ENCODE measurements at regions not wholly inside any gene's neighbourhood (a gene's known extent, or its start where the extent isn't known, plus 50 kb on each side); places are given as distances from the start of the nearest gene placed in this dataset.

DNA sequence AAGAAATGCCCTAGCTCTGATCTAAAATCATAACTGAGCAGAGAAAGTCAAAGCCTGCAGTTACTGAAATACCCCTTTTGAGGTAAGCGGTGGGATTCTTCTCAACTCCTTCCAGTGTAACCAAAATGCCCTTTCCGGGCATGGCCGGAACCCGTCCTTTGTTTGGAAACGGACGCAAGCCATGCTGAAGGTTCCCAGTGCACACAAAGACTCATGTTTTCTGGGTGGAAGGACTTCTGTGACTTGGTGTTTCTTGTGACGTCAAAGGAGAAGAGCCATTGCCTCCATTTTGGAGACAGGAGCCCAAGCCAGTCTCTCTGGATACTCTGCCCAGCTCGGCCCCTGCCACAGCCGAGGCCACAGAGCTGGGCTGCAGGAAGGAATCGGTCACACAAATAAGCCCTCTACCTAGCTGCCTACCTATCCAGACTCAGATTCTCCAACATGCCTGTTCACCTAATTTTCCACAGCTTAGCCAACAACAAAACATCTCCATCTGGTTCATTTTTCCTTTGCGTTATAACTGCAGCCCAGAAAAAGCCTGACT, 182.8 kb downstream of the TBXT start (continued):
- TF ChIP-seq ZEB2 (tag by site-specific recombination; IDR thresholded peaks at IDR 0.05) (no peak), ZNF366 (tag by site-specific recombination; conservative IDR thresholded peaks at IDR 0.05) (no peak), SCRT2 (tag by site-specific recombination; IDR thresholded peaks at IDR 0.05) (no peak)
- TF ChIP-seq, protein P1, sequence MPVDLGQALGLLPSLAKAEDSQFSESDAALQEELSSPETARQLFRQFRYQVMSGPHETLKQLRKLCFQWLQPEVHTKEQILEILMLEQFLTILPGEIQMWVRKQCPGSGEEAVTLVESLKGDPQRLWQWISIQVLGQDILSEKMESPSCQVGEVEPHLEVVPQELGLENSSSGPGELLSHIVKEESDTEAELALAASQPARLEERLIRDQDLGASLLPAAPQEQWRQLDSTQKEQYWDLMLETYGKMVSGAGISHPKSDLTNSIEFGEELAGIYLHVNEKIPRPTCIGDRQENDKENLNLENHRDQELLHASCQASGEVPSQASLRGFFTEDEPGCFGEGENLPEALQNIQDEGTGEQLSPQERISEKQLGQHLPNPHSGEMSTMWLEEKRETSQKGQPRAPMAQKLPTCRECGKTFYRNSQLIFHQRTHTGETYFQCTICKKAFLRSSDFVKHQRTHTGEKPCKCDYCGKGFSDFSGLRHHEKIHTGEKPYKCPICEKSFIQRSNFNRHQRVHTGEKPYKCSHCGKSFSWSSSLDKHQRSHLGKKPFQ (tag by site-specific recombination; IDR thresholded peaks at IDR 0.05): no peak
- TF ChIP-seq, protein P2, sequence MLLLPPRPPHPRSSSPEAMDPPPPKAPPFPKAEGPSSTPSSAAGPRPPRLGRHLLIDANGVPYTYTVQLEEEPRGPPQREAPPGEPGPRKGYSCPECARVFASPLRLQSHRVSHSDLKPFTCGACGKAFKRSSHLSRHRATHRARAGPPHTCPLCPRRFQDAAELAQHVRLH (tag by site-specific recombination; IDR thresholded peaks at IDR 0.05): no peak

DNA sequence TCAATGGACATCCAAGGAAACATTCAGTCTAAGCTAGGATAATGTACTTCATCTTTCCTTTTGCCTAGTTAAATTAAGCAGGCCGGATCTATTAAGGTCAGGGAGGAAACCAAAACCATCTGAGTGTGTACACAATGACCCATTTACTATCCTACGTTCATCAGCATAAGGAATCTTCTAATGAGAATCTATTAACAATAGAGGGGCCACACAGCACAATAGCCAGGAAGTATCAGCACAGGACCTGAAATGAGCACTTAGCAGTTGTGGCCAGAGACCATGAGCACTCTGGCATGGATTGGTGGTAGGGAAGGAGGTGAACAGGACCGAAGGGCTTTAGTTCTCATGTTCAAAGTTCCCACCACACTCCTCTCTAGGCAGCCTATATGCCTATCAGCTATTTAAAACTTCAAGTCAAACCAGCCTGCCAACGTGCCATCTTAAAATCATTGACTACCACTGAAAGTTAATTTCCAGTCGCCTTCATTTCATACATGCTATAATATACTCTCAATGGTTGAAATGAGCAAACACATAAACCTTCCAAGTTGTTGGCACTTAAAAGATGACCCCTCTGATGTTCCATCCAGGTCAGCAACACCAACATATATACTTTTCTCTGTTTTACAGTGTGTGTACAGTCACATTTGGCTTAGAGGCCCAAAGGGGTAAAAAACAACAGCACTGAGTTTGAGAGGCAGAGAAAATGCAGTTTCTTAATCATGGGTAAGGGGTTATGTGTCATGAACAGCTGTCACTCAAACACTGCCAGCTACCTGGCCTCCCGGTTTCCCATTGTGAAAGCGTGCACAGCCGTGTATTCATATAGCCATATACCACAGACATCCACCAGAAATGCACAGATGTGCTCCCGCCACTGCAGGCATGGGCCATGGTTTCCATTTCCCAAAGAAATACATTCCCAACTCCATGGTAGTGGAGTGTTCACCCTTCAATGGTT, 184.3 kb downstream of the TBXT start:
- Histone ChIP-seq H3K36me3 (ENCODE audit: control insufficient read depth in 2 of 2, insufficient read depth in 1 of 2, low read length in 2 of 2) (no peaks in the 10 kb centered on the region), H3K27ac (ENCODE audit: extremely low read depth, low read depth, low read length) (no peak overlapping the region), H3K4me1 (ENCODE audit: control insufficient read depth, insufficient read depth, low read length) (peaks cover 3% of the 10 kb centered on the region; the same call in 1 of the 2 replicates), H3K4me3 (ENCODE audit: low read depth, low read length) (no peak overlapping the region), H3K9me3 (ENCODE audit: control insufficient read depth, insufficient read depth, low read depth, low read length) (no peaks in the 10 kb centered on the region)
- TF ChIP-seq OVOL3 (tag by site-specific recombination; IDR thresholded peaks at IDR 0.05): no peak
- TF ChIP-seq GFI1B (tag by site-specific recombination; IDR thresholded peaks at IDR 0.05): no peak
- TF ChIP-seq SCRT1 (tag by site-specific recombination; IDR thresholded peaks at IDR 0.05; ENCODE audit: borderline replicate concordance): no peak
- TF ChIP-seq ZXDB (tag by site-specific recombination; IDR thresholded peaks at IDR 0.05): no peak
- TF ChIP-seq YY1 (tag by site-specific recombination; IDR thresholded peaks at IDR 0.05): no peak
- TF ChIP-seq, protein P3, sequence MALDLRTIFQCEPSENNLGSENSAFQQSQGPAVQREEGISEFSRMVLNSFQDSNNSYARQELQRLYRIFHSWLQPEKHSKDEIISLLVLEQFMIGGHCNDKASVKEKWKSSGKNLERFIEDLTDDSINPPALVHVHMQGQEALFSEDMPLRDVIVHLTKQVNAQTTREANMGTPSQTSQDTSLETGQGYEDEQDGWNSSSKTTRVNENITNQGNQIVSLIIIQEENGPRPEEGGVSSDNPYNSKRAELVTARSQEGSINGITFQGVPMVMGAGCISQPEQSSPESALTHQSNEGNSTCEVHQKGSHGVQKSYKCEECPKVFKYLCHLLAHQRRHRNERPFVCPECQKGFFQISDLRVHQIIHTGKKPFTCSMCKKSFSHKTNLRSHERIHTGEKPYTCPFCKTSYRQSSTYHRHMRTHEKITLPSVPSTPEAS (tag by site-specific recombination; IDR thresholded peaks at IDR 0.05): no peak
- TF ChIP-seq, protein P4, sequence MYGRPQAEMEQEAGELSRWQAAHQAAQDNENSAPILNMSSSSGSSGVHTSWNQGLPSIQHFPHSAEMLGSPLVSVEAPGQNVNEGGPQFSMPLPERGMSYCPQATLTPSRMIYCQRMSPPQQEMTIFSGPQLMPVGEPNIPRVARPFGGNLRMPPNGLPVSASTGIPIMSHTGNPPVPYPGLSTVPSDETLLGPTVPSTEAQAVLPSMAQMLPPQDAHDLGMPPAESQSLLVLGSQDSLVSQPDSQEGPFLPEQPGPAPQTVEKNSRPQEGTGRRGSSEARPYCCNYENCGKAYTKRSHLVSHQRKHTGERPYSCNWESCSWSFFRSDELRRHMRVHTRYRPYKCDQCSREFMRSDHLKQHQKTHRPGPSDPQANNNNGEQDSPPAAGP (tag by site-specific recombination; IDR thresholded peaks at IDR 0.05): no peak
- TF ChIP-seq, protein P5, sequence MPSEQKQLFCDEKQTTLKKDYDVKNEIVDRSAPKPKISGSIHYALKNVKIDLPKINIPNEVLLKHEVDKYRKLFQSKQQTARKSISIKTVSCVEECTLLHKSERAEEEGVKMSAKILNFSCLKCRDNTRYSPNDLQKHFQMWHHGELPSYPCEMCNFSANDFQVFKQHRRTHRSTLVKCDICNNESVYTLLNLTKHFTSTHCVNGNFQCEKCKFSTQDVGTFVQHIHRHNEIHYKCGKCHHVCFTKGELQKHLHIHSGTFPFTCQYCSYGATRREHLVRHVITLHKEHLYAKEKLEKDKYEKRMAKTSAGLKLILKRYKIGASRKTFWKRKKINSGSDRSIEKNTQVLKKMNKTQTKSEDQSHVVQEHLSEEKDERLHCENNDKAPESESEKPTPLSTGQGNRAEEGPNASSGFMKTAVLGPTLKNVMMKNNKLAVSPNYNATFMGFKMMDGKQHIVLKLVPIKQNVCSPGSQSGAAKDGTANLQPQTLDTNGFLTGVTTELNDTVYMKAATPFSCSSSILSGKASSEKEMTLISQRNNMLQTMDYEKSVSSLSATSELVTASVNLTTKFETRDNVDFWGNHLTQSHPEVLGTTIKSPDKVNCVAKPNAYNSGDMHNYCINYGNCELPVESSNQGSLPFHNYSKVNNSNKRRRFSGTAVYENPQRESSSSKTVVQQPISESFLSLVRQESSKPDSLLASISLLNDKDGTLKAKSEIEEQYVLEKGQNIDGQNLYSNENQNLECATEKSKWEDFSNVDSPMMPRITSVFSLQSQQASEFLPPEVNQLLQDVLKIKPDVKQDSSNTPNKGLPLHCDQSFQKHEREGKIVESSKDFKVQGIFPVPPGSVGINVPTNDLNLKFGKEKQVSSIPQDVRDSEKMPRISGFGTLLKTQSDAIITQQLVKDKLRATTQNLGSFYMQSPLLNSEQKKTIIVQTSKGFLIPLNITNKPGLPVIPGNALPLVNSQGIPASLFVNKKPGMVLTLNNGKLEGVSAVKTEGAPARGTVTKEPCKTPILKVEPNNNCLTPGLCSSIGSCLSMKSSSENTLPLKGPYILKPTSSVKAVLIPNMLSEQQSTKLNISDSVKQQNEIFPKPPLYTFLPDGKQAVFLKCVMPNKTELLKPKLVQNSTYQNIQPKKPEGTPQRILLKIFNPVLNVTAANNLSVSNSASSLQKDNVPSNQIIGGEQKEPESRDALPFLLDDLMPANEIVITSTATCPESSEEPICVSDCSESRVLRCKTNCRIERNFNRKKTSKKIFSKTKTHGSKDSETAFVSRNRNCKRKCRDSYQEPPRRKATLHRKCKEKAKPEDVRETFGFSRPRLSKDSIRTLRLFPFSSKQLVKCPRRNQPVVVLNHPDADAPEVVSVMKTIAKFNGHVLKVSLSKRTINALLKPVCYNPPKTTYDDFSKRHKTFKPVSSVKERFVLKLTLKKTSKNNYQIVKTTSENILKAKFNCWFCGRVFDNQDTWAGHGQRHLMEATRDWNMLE (tag by site-specific recombination; conservative IDR thresholded peaks at IDR 0.05; ENCODE audit: low read depth): no peak
- TF ChIP-seq ZNF776 (tag by site-specific recombination; IDR thresholded peaks at IDR 0.05; ENCODE audit: borderline replicate concordance): no peak
- TF ChIP-seq KLF10 (tag by site-specific recombination; IDR thresholded peaks at IDR 0.05): no peak
- TF ChIP-seq ZNF274 (IDR thresholded peaks at IDR 0.05; ENCODE audit: low read length): no peak
- TF ChIP-seq ZNF274 (tag by site-specific recombination; IDR thresholded peaks at IDR 0.05; ENCODE audit: borderline replicate concordance): no peak
- TF ChIP-seq MEIS1 (CRISPR knock-in tag; IDR thresholded peaks at IDR 0.05; ENCODE audit: borderline replicate concordance): no peak
- TF ChIP-seq, protein P6, sequence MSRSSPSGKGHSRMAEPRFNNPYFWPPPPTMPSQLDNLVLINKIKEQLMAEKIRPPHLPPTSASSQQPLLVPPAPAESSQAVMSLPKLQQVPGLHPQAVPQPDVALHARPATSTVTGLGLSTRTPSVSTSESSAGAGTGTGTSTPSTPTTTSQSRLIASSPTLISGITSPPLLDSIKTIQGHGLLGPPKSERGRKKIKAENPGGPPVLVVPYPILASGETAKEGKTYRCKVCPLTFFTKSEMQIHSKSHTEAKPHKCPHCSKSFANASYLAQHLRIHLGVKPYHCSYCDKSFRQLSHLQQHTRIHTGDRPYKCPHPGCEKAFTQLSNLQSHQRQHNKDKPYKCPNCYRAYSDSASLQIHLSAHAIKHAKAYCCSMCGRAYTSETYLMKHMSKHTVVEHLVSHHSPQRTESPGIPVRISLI (tag by site-specific recombination; IDR thresholded peaks at IDR 0.05): no peak
- TF ChIP-seq MZF1 (tag by site-specific recombination; IDR thresholded peaks at IDR 0.05; ENCODE audit: borderline replicate concordance): no peak
- no peak for TF ChIP-seq BCL11B (tag by site-specific recombination; IDR thresholded peaks at IDR 0.05; ENCODE audit: low read depth)
- POLR2A ChIA-PET: no interaction called here
- CTCF ChIA-PET: interaction anchor here (0.5 to 1.1 kb wide), 2 partner anchors 26 to 99 kb away, joined by 3 to 4 read pairs; no protein-coding TSS in a partner anchor

All from HEK293 (cell line).